ENCODE measurements at regions not wholly inside any gene's neighbourhood (a gene's known extent, or its start where the extent isn't known, plus 50 kb on each side); places are given as distances from the start of the nearest gene placed in this dataset.

DNA sequence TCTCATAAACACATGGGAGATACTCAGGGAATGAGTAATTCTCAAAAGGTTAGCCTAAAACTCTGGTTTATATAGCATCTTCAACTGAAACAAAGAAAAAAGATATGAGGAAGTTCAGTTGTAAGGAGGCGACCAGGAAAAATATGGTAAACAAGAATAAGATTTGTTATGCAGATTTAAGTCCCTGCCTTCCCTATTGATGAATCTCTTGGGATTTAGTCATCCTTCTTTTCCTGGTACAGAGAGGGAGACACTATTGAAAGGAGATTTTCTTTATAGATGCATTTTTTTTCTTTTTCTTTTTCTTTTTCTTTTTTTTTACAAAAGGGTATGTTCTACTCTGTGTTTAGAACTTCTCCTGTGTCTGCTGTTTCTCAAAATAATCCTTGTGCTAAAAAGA is 557.5 kb downstream of the DNAJB9 start:
- no peak overlapping the region for H3K4me3 ChIP-seq (ENCODE audit: low read length in 3 of 3)
- no peak overlapping the region for H3K9ac ChIP-seq (ENCODE audit: low read depth in 1 of 3, low read length in 3 of 3)
- no peaks in the 10 kb centered on the region for H3K27me3 ChIP-seq (ENCODE audit: control insufficient read depth in 3 of 3, insufficient read depth in 3 of 3, low read length in 3 of 3)
- H3K36me3 ChIP-seq (ENCODE audit: control insufficient read depth in 3 of 3, insufficient read depth in 3 of 3, low read length in 3 of 3), result no peaks in the 10 kb centered on the region
- no peaks in the 10 kb centered on the region for H3K4me1 ChIP-seq (ENCODE audit: control insufficient read depth in 3 of 3, insufficient read depth in 3 of 3, low read length in 3 of 3)
- H3K9me3 ChIP-seq (ENCODE audit: control insufficient read depth in 3 of 3, low read length in 3 of 3), result no peaks in the 10 kb centered on the region
- no peak overlapping the region for H3K27ac ChIP-seq (ENCODE audit: low read depth, low read length)

DNA sequence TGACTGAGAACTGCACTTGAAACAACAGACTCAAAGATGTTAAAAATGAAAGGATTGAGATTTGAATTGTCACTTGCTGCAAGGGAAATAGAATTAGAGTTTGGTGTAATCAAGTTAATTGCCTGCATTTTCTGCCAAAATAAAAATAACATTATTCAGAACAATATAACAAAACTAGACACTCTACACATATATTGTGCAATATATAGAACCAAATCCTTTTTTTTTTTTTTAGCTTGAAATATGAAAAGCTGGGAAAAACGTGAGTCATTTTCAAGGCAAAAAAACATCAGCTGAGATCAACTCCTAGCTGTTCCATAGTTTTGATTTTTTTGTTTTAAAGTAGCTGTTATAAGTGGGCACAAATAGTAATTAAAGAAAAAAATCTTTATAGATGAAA is 561.5 kb downstream of the DNAJB9 start:
- Histone ChIP-seq H3K4me1 (ENCODE audit: control insufficient read depth in 3 of 3, insufficient read depth in 3 of 3, low read length in 3 of 3) (no peaks in the 10 kb centered on the region), H3K9me3 (ENCODE audit: control insufficient read depth in 3 of 3, low read length in 3 of 3) (peaks cover 0 to 3% (median 0%) of the 10 kb centered on the region in 3 donors), H3K27ac (ENCODE audit: low read depth, low read length) (no peak overlapping the region), H3K36me3 (ENCODE audit: control insufficient read depth in 3 of 3, insufficient read depth in 3 of 3, low read length in 3 of 3) (no peaks in the 10 kb centered on the region), H3K4me3 (ENCODE audit: low read length in 3 of 3) (no peak overlapping the region), H3K27me3 (ENCODE audit: control insufficient read depth in 3 of 3, insufficient read depth in 3 of 3, low read length in 3 of 3) (no peaks in the 10 kb centered on the region), H3K9ac (ENCODE audit: low read depth in 1 of 3, low read length in 3 of 3) (no peak overlapping the region)

- Histone ChIP-seq H3K27me3 (ENCODE audit: control insufficient read depth in 3 of 3, insufficient read depth in 3 of 3, low read length in 3 of 3) (no peaks in the 10 kb centered on the region), H3K27ac (ENCODE audit: low read depth, low read length) (no peak overlapping the region), H3K4me3 (ENCODE audit: low read length in 3 of 3) (no peak overlapping the region), H3K9me3 (ENCODE audit: control insufficient read depth in 3 of 3, low read length in 3 of 3) (peaks cover 0 to 3% (median 0%) of the 10 kb centered on the region in 3 donors), H3K36me3 (ENCODE audit: control insufficient read depth in 3 of 3, insufficient read depth in 3 of 3, low read length in 3 of 3) (no peaks in the 10 kb centered on the region), H3K4me1 (ENCODE audit: control insufficient read depth in 3 of 3, insufficient read depth in 3 of 3, low read length in 3 of 3) (no peaks in the 10 kb centered on the region), H3K9ac (ENCODE audit: low read depth in 1 of 3, low read length in 3 of 3) (no peak overlapping the region)
These were observed 567.2 kb downstream of the DNAJB9 start for GRCh38 chr7:109136893-109137292.

GRCh38 chr7:109154748-109155147 is 585.1 kb downstream of the DNAJB9 start:
- Histone ChIP-seq H3K4me3 (ENCODE audit: low read length in 3 of 3) (no peak overlapping the region), H3K27ac (ENCODE audit: low read depth, low read length) (no peak overlapping the region), H3K9me3 (ENCODE audit: control insufficient read depth in 3 of 3, low read length in 3 of 3) (no peaks in the 10 kb centered on the region), H3K4me1 (ENCODE audit: control insufficient read depth in 3 of 3, insufficient read depth in 3 of 3, low read length in 3 of 3) (no peaks in the 10 kb centered on the region), H3K9ac (ENCODE audit: low read depth in 1 of 3, low read length in 3 of 3) (no peak overlapping the region), H3K36me3 (ENCODE audit: control insufficient read depth in 3 of 3, insufficient read depth in 3 of 3, low read length in 3 of 3) (no peaks in the 10 kb centered on the region), H3K27me3 (ENCODE audit: control insufficient read depth in 3 of 3, insufficient read depth in 3 of 3, low read length in 3 of 3) (no peaks in the 10 kb centered on the region)

DNA sequence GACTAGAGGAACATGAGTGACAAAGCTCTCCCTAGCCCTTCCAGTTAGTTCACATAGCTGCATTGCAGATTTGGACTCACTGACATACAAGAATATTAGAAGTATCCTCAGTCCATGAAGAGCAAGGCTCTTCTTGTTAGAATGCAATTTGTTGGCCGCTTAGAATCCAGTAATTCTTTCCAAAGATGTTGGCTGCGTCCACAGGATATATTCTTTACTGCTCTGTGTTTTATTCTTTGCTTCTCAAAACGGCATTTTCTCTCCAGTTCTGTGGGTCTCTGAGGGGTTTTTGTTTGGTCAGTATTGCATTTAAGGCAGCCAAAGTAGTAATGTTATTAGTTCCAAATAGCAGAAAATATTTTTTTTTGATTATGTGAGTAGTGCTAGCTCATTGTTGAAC is 588.6 kb downstream of the DNAJB9 start:
- no peak overlapping the region for H3K9ac ChIP-seq (ENCODE audit: low read depth in 1 of 3, low read length in 3 of 3)
- H3K4me3 ChIP-seq (ENCODE audit: low read length in 3 of 3), result no peak overlapping the region
- no peaks in the 10 kb centered on the region for H3K27me3 ChIP-seq (ENCODE audit: control insufficient read depth in 3 of 3, insufficient read depth in 3 of 3, low read length in 3 of 3)
- H3K36me3 ChIP-seq (ENCODE audit: control insufficient read depth in 3 of 3, insufficient read depth in 3 of 3, low read length in 3 of 3), result no peaks in the 10 kb centered on the region
- H3K27ac ChIP-seq (ENCODE audit: low read depth, low read length), result no peak overlapping the region
- H3K4me1 ChIP-seq (ENCODE audit: control insufficient read depth in 3 of 3, insufficient read depth in 3 of 3, low read length in 3 of 3), result no peaks in the 10 kb centered on the region
- no peaks in the 10 kb centered on the region for H3K9me3 ChIP-seq (ENCODE audit: control insufficient read depth in 3 of 3, low read length in 3 of 3)

DNA sequence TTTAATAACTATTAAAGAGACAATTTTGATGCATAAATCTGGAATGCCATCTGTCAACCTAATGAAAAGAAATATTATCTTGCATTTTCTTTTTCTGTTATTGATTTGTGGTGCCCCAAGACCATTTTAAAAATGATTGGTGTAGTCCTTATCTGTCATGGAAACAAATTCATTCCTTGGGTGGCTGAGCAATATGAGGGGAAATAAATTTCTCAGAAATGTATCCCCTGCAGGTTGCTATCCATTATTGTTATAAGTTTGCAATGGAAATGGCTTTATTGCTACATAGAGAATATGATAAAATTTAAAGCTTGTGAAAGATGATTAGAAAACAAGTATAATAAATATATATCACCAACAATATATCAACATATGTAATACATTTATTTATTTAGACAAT is 607.0 kb downstream of the DNAJB9 start:
- H3K4me1 ChIP-seq (ENCODE audit: control insufficient read depth in 3 of 3, insufficient read depth in 3 of 3, low read length in 3 of 3), result no peaks in the 10 kb centered on the region
- H3K9ac ChIP-seq (ENCODE audit: low read depth in 1 of 3, low read length in 3 of 3), result no peak overlapping the region
- H3K9me3 ChIP-seq (ENCODE audit: control insufficient read depth in 3 of 3, low read length in 3 of 3), result no peaks in the 10 kb centered on the region
- no peaks in the 10 kb centered on the region for H3K27me3 ChIP-seq (ENCODE audit: control insufficient read depth in 3 of 3, insufficient read depth in 3 of 3, low read length in 3 of 3)
- no peak overlapping the region for H3K4me3 ChIP-seq (ENCODE audit: low read length in 3 of 3)
- no peaks in the 10 kb centered on the region for H3K36me3 ChIP-seq (ENCODE audit: control insufficient read depth in 3 of 3, insufficient read depth in 3 of 3, low read length in 3 of 3)
- no peak overlapping the region for H3K27ac ChIP-seq (ENCODE audit: low read depth, low read length)

- H3K27ac ChIP-seq (ENCODE audit: low read depth, low read length), result no peak overlapping the region
- no peaks in the 10 kb centered on the region for H3K27me3 ChIP-seq (ENCODE audit: control insufficient read depth in 3 of 3, insufficient read depth in 3 of 3, low read length in 3 of 3)
- H3K4me3 ChIP-seq (ENCODE audit: low read length in 3 of 3), result no peak overlapping the region
- no peak overlapping the region for H3K9ac ChIP-seq (ENCODE audit: low read depth in 1 of 3, low read length in 3 of 3)
- no peaks in the 10 kb centered on the region for H3K4me1 ChIP-seq (ENCODE audit: control insufficient read depth in 3 of 3, insufficient read depth in 3 of 3, low read length in 3 of 3)
- H3K36me3 ChIP-seq (ENCODE audit: control insufficient read depth in 3 of 3, insufficient read depth in 3 of 3, low read length in 3 of 3), result no peaks in the 10 kb centered on the region
- H3K9me3 ChIP-seq (ENCODE audit: control insufficient read depth in 3 of 3, low read length in 3 of 3), result no peaks in the 10 kb centered on the region
These were observed 608.7 kb downstream of the DNAJB9 start for GRCh38 chr7:109178342-109178741.

DNA sequence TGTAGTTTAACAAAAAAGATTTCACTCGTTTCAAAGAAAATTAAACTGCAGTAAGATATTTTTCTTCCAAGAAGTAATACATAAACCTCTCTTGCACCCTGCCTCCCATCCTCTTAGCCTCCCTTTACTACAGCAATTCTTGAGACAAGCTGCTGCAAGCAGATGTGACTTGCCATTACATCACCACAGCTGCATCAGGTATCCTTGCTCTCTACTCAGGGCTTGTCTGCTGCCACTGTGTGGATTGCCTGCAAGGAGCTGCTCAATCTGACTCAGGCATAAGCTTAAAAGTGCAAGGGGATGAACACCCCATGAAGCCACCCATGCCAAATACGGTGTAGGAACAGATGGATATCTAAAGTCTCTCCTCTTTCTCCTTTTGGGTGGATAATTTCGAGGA is 609.9 kb downstream of the DNAJB9 start:
- Histone ChIP-seq H3K36me3 (ENCODE audit: control insufficient read depth in 3 of 3, insufficient read depth in 3 of 3, low read length in 3 of 3) (no peaks in the 10 kb centered on the region), H3K9me3 (ENCODE audit: control insufficient read depth in 3 of 3, low read length in 3 of 3) (no peaks in the 10 kb centered on the region), H3K9ac (ENCODE audit: low read depth in 1 of 3, low read length in 3 of 3) (no peak overlapping the region), H3K4me1 (ENCODE audit: control insufficient read depth in 3 of 3, insufficient read depth in 3 of 3, low read length in 3 of 3) (no peaks in the 10 kb centered on the region), H3K4me3 (ENCODE audit: low read length in 3 of 3) (no peak overlapping the region), H3K27ac (ENCODE audit: low read depth, low read length) (no peak overlapping the region), H3K27me3 (ENCODE audit: control insufficient read depth in 3 of 3, insufficient read depth in 3 of 3, low read length in 3 of 3) (no peaks in the 10 kb centered on the region)

- Histone ChIP-seq H3K27me3 (ENCODE audit: control insufficient read depth in 3 of 3, insufficient read depth in 3 of 3, low read length in 3 of 3) (no peaks in the 10 kb centered on the region), H3K4me1 (ENCODE audit: control insufficient read depth in 3 of 3, insufficient read depth in 3 of 3, low read length in 3 of 3) (no peaks in the 10 kb centered on the region), H3K27ac (ENCODE audit: low read depth, low read length) (no peak overlapping the region), H3K36me3 (ENCODE audit: control insufficient read depth in 3 of 3, insufficient read depth in 3 of 3, low read length in 3 of 3) (no peaks in the 10 kb centered on the region), H3K4me3 (ENCODE audit: low read length in 3 of 3) (no peak overlapping the region), H3K9ac (ENCODE audit: low read depth in 1 of 3, low read length in 3 of 3) (no peak overlapping the region), H3K9me3 (ENCODE audit: control insufficient read depth in 3 of 3, low read length in 3 of 3) (no peaks in the 10 kb centered on the region)
These were observed 621.2 kb downstream of the DNAJB9 start for GRCh38 chr7:109190766-109191398.

DNA sequence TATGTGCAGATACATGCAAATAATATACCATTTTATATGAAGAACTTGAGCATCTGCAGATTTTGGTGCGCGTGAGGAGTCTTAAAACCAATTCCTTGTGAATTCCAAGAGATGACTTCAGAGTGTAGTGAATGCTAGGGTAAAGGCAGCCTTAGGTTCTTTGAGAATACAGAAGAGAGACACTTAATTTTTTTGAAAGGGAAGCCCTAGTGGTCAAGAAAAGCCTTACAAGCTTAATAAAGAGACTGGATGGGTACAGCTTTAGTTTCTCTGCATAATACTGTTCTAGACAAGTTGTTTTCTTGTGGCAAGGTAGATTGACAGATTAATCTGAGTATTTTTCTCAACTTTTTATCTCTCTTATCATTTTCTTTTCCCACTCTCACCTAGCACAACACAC is 636.5 kb downstream of the DNAJB9 start:
- Histone ChIP-seq H3K4me3 (ENCODE audit: low read length in 3 of 3) (no peak overlapping the region), H3K4me1 (ENCODE audit: control insufficient read depth in 3 of 3, insufficient read depth in 3 of 3, low read length in 3 of 3) (no peaks in the 10 kb centered on the region), H3K9me3 (ENCODE audit: control insufficient read depth in 3 of 3, low read length in 3 of 3) (peaks cover 0 to 2% (median 0%) of the 10 kb centered on the region in 3 donors), H3K9ac (ENCODE audit: low read depth in 1 of 3, low read length in 3 of 3) (no peak overlapping the region), H3K27me3 (ENCODE audit: control insufficient read depth in 3 of 3, insufficient read depth in 3 of 3, low read length in 3 of 3) (no peaks in the 10 kb centered on the region), H3K27ac (ENCODE audit: low read depth, low read length) (no peak overlapping the region), H3K36me3 (ENCODE audit: control insufficient read depth in 3 of 3, insufficient read depth in 3 of 3, low read length in 3 of 3) (no peaks in the 10 kb centered on the region)

DNA sequence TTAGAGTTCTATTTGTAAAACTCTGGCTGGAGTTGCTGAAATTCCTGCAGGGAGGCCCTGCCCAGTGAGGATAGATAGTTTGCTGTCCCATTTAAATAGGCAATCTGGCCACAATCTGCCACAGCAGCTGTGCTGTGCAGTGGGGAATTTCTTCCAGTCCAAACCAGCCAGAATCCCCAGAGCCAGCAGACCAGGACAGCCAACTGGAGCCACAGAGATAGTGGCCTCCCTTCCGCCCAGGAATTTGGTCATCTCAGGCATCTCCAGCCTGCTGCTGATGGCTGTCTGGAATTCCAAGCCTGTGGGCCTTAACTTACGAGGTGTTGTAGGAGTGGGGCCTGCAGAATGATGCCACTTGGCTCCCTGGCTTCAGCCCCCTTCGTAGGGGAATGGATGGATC is 643.4 kb downstream of the DNAJB9 start:
- no peaks in the 10 kb centered on the region for H3K4me1 ChIP-seq (ENCODE audit: control insufficient read depth in 3 of 3, insufficient read depth in 3 of 3, low read length in 3 of 3)

More for the DNA sequence above, 643.4 kb downstream of the DNAJB9 start:
- Histone ChIP-seq H3K36me3 (ENCODE audit: control insufficient read depth in 3 of 3, insufficient read depth in 3 of 3, low read length in 3 of 3) (no peaks in the 10 kb centered on the region), H3K27ac (ENCODE audit: low read depth, low read length) (no peak overlapping the region), H3K27me3 (ENCODE audit: control insufficient read depth in 3 of 3, insufficient read depth in 3 of 3, low read length in 3 of 3) (no peaks in the 10 kb centered on the region), H3K9ac (ENCODE audit: low read depth in 1 of 3, low read length in 3 of 3) (no peak overlapping the region), H3K4me3 (ENCODE audit: low read length in 3 of 3) (no peak overlapping the region), H3K9me3 (ENCODE audit: control insufficient read depth in 3 of 3, low read length in 3 of 3) (no peaks in the 10 kb centered on the region)
